K562 (cell line): ENCODE measurements at regions not wholly inside any gene's neighbourhood (a gene's known extent, or its start where the extent isn't known, plus 50 kb on each side); places are given as distances from the start of the nearest gene placed in this dataset.

ENCODE experiments used
- ATAC-seq: fragments of 200-7000 bp; cut with Tn5 transposase; 3 replicates; pipeline ENCODE4 v1.9.1; 2020; ENCODE audit warnings: moderate library complexity
- BruUV-seq: library from RNA; stranded (reverse); fragments of 400-500 nt; replicated peaks from 2 replicates; lab custom pipeline; 2021; lab: Mats Ljungman, UMichigan
- CTCF ChIA-PET: fragments of 300-600 bp; formaldehyde crosslinking; extraction: SDS; loops from one replicate; lab custom pipeline; 2021; ENCODE audit warnings: low intra/inter-chr PET ratio; lab: Yijun Ruan, JAX
- POLR2A ChIA-PET: fragments of 300-600, 350-650 bp; sonication (Branson Sonifier 250); formaldehyde crosslinking; extraction: SDS; loops from one replicate; lab custom pipeline; 2021; ENCODE audit warnings: antibody characterized with exemption, inconsistent platforms; lab: Yijun Ruan, JAX
- DNase-seq, 4 experiments: peaks; one replicate each; pipeline versions ENCODE4 v3.0.0 to v3.0.0-alpha.2; 2011 to 2018; ENCODE audit warnings: low spot score in 3 of 4, mixed read lengths in 3 of 4; ENCODE audit errors: extremely low read depth in 1 of 4
- FAIRE-seq: peaks from 2 replicates; lab custom pipeline; 2011; peaks lifted over from hg19 to GRCh38; lab: Jason Lieb, UNC
- H2AFZ ChIP-seq: 2 replicates; pipeline ENCODE4 v1.6.0; 2011; ENCODE audit warnings: low read depth, low read length, control low read depth, inconsistent platforms
- H3K27ac ChIP-seq: fragments of 200-600 bp; 3 replicates; pipeline ENCODE4 v1.8.0; 2011; ENCODE audit warnings: low read depth, mild to moderate bottlenecking, control low read depth, inconsistent platforms, low read length, moderate library complexity, mixed read lengths; ENCODE audit errors: extremely low read depth
- H3K27me3 ChIP-seq, 2 experiments: fragments of 300-600 bp in 1 of 2; 2 replicates in 1 of 2; 3 replicates in 1 of 2; pipeline versions ENCODE4 v1.6.0 to v1.8.0; 2011; ENCODE audit warnings: inconsistent platforms in 2 of 2, low read length in 2 of 2, mild to moderate bottlenecking in 1 of 2, mixed read lengths in 1 of 2, moderate library complexity in 1 of 2; ENCODE audit not compliant: control insufficient read depth in 2 of 2, insufficient read depth in 2 of 2
- H3K36me3 ChIP-seq: fragments of 300-600 bp; 3 replicates; pipeline ENCODE4 v1.8.0; 2011; ENCODE audit warnings: mild to moderate bottlenecking, low read length, inconsistent platforms; ENCODE audit not compliant: control insufficient read depth, insufficient read depth
- H3K4me1 ChIP-seq, 2 experiments: fragments of 200-600 bp in 1 of 2; replicated peaks in 1 of 2; 2 replicates in 1 of 2; 3 replicates in 1 of 2; pipeline versions ENCODE4 v1.5.1 to v1.8.0; 2011; ENCODE audit warnings: inconsistent platforms in 2 of 2, low read length in 2 of 2, mild to moderate bottlenecking in 1 of 2, mixed read lengths in 1 of 2, moderate library complexity in 1 of 2; ENCODE audit not compliant: control insufficient read depth in 2 of 2, insufficient read depth in 2 of 2
- H3K4me2 ChIP-seq: 2 replicates; pipeline ENCODE4 v1.6.1; 2011; ENCODE audit warnings: low read length, control low read depth, inconsistent platforms, mixed read lengths; ENCODE audit not compliant: insufficient read depth
- H3K4me3 ChIP-seq: fragments of 200-600 bp; sonication (generic), shearing (Covaris generic); 2 replicates; pipeline ENCODE4 v1.5.1; 2016; ENCODE audit warnings: control low read depth, inconsistent platforms
- H3K79me2 ChIP-seq: fragments of 200-600 bp; 3 replicates; pipeline ENCODE4 v1.8.0; 2011; ENCODE audit warnings: low read length, inconsistent platforms; ENCODE audit not compliant: control insufficient read depth, insufficient read depth
- H3K9ac ChIP-seq, 2 experiments: 2 replicates each; pipeline versions ENCODE4 v1.6.0 to v1.6.1; 2011; ENCODE audit warnings: low read depth in 2 of 2, low read length in 2 of 2, control low read depth in 1 of 2, inconsistent platforms in 1 of 2, mild to moderate bottlenecking in 1 of 2, mixed read lengths in 1 of 2; ENCODE audit not compliant: insufficient read depth in 1 of 2
- H3K9me1 ChIP-seq: one replicate; pipeline ENCODE4 v1.6.0; 2011; ENCODE audit warnings: inconsistent platforms, mild to moderate bottlenecking, low read length, moderate library complexity; ENCODE audit not compliant: control insufficient read depth, insufficient read depth
- H3K9me3 ChIP-seq: replicated peaks from 2 replicates; pipeline ENCODE4 v1.5.1; 2011; ENCODE audit warnings: low read depth, low read length, inconsistent platforms; ENCODE audit not compliant: control insufficient read depth, insufficient read depth
- H4K20me1 ChIP-seq: replicated peaks from 2 replicates; pipeline ENCODE4 v1.6.1; 2011; ENCODE audit warnings: low read length, inconsistent platforms, mixed read lengths; ENCODE audit not compliant: control insufficient read depth, insufficient read depth
- CHD4 ChIP-seq: fragments of 200-600 bp; sonication (generic); IDR thresholded peaks from 3 replicates; pipeline ENCODE4 v1.6.1; 2012; ENCODE audit warnings: low read depth, mild to moderate bottlenecking, mixed read lengths, low read length, inconsistent platforms; ENCODE audit not compliant: insufficient read depth, insufficient replicate concordance, poor library complexity, severe bottlenecking
- ESRRB ChIP-seq: fragments of 250-450 bp; sonication (Bioruptor Pico); IDR thresholded peaks from 2 replicates; pipeline ENCODE4 v1.5.0; 2020; ENCODE audit warnings: mild to moderate bottlenecking, moderate library complexity, borderline replicate concordance
- FOXA3 ChIP-seq, 2 experiments: fragments of 450-650 bp in 1 of 2; sonication (generic) in 1 of 2; formaldehyde crosslinking; IDR thresholded peaks in 1 of 2; conservative IDR thresholded peaks in 1 of 2; 2 replicates each; pipeline versions ENCODE4 v1.4.0 to v1.8.0; 2020 to 2022; ENCODE audit warnings: mild to moderate bottlenecking in 2 of 2, missing genetic modification reagents in 1 of 2
- FOXJ3 ChIP-seq: sonication (generic); formaldehyde crosslinking; IDR thresholded peaks from 2 replicates; pipeline ENCODE4 v1.4.0; 2020; ENCODE audit warnings: mild to moderate bottlenecking, missing genetic modification reagents
- NUFIP1 ChIP-seq: fragments of 450-650 bp; IDR thresholded peaks from 2 replicates; pipeline ENCODE4 v1.6.1; 2018; ENCODE audit not compliant: partially characterized antibody
- POLR2G ChIP-seq: fragments of 200-400 bp; formaldehyde crosslinking; IDR thresholded peaks from 2 replicates; pipeline ENCODE4 v1.6.1; 2017; ENCODE audit warnings: low read depth, mild to moderate bottlenecking, antibody characterized with exemption, low read length, moderate library complexity
- TEAD4 ChIP-seq, 2 experiments: sonication (generic) in 1 of 2; formaldehyde crosslinking in 1 of 2; IDR thresholded peaks; 2 replicates each; pipeline versions ENCODE4 v1.6.1 to v1.8.0; 2012 to 2022; ENCODE audit warnings: borderline replicate concordance in 1 of 2, inconsistent platforms in 1 of 2, low read length in 1 of 2, mild to moderate bottlenecking in 1 of 2, missing genetic modification reagents in 1 of 2
- ZNF655 ChIP-seq: fragments of 250-450 bp; sonication (Bioruptor Pico); IDR thresholded peaks from 2 replicates; pipeline ENCODE4 v1.5.0; 2021
- ZNF740 ChIP-seq, 3 experiments: fragments of 200-800 bp in 1 of 3; sonication (Bioruptor generic) in 1 of 3; sonication (generic) in 1 of 3; formaldehyde crosslinking in 1 of 3; IDR thresholded peaks; 2 replicates each; pipeline versions ENCODE4 v1.6.1 to v1.8.0; 2016 to 2022; ENCODE audit warnings: mild to moderate bottlenecking in 2 of 3, missing compliant biosample characterization in 2 of 3, missing genetic modification characterization in 2 of 3, missing genetic modification reagents in 1 of 3
- WGBS: fragments of 100-300 bp; shearing (Covaris generic); methylation state at CpG from one replicate; pipeline ENCODE4 v1.1.6; 2016; ENCODE audit warnings: low coverage, mixed read lengths; ENCODE audit not compliant: insufficient coverage; ENCODE audit errors: missing lambda C conversion rate; 5-methylcytosine and 5-hydroxymethylcytosine counted together
- in situ Hi-C: fragments of 300-500 bp; cut with MboI; formaldehyde crosslinking; loops from 4 replicates; pipeline ENCODE4 v1.15.0; 2018; ENCODE audit warnings: inconsistent platforms, mixed read lengths
- intact Hi-C: fragments of 100-400 bp; cut with micrococcal nuclease; formaldehyde crosslinking; loops from 2 replicates; pipeline ENCODE4 v1.14.2; 2022
- TF ChIP-seq, protein P1 (sequence below): fragments of 200-800 bp; sonication (Bioruptor generic); IDR thresholded peaks from 2 replicates; pipeline ENCODE4 v1.6.1; 2016; ENCODE audit warnings: missing genetic modification characterization, missing compliant biosample characterization

- Histone ChIP-seq H2AFZ (no peak overlapping the region), H3K4me1 (no peaks in the 10 kb centered on the region), H3K27me3 (no peaks in the 10 kb centered on the region), H3K4me3 (no peak overlapping the region), H3K27ac (no peak overlapping the region), H3K36me3 (no peaks in the 10 kb centered on the region), H3K9ac (no peak overlapping the region), H4K20me1 (no peaks in the 10 kb centered on the region), H3K9me3 (no peaks in the 10 kb centered on the region), H3K4me2 (no peak overlapping the region), H3K79me2 (no peaks in the 10 kb centered on the region), H3K9me1 (no peaks in the 10 kb centered on the region)
- no peak for FAIRE-seq
- TF ChIP-seq TEAD4 (IDR thresholded peaks at IDR 0.05; ENCODE audit: low read length), result no peak
- TF ChIP-seq TEAD4 (CRISPR knock-in tag; IDR thresholded peaks at IDR 0.05; ENCODE audit: borderline replicate concordance), result no peak
- TF ChIP-seq, protein P1, sequence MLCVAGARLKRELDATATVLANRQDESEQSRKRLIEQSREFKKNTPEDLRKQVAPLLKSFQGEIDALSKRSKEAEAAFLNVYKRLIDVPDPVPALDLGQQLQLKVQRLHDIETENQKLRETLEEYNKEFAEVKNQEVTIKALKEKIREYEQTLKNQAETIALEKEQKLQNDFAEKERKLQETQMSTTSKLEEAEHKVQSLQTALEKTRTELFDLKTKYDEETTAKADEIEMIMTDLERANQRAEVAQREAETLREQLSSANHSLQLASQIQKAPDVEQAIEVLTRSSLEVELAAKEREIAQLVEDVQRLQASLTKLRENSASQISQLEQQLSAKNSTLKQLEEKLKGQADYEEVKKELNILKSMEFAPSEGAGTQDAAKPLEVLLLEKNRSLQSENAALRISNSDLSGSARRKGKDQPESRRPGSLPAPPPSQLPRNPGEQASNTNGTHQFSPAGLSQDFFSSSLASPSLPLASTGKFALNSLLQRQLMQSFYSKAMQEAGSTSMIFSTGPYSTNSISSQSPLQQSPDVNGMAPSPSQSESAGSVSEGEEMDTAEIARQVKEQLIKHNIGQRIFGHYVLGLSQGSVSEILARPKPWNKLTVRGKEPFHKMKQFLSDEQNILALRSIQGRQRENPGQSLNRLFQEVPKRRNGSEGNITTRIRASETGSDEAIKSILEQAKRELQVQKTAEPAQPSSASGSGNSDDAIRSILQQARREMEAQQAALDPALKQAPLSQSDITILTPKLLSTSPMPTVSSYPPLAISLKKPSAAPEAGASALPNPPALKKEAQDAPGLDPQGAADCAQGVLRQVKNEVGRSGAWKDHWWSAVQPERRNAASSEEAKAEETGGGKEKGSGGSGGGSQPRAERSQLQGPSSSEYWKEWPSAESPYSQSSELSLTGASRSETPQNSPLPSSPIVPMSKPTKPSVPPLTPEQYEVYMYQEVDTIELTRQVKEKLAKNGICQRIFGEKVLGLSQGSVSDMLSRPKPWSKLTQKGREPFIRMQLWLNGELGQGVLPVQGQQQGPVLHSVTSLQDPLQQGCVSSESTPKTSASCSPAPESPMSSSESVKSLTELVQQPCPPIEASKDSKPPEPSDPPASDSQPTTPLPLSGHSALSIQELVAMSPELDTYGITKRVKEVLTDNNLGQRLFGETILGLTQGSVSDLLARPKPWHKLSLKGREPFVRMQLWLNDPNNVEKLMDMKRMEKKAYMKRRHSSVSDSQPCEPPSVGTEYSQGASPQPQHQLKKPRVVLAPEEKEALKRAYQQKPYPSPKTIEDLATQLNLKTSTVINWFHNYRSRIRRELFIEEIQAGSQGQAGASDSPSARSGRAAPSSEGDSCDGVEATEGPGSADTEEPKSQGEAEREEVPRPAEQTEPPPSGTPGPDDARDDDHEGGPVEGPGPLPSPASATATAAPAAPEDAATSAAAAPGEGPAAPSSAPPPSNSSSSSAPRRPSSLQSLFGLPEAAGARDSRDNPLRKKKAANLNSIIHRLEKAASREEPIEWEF (CRISPR knock-in tag), result no peak
- no peak for TF ChIP-seq ZNF655 (CRISPR knock-in tag)
- TF ChIP-seq CHD4, result no peak
- no peak for TF ChIP-seq POLR2G
- TF ChIP-seq ZNF740 (CRISPR knock-in tag; IDR thresholded peaks at IDR 0.05), result no peak
- no peak for TF ChIP-seq ZNF740 (tag; IDR thresholded peaks at IDR 0.05)
- TF ChIP-seq NUFIP1, result no peak
- no peak for TF ChIP-seq FOXJ3 (CRISPR knock-in tag)
- TF ChIP-seq FOXA3 (CRISPR knock-in tag; conservative IDR thresholded peaks at IDR 0.05 in 1 of 2, IDR thresholded peaks at IDR 0.05 in 1 of 2), result no peak
- TF ChIP-seq ESRRB (CRISPR knock-in tag), result no peak
- 7% methylated on average over 1 of the region's 1 CpG for WGBS
- ChIA-PET CTCF (no interaction called here), POLR2A (no interaction called here)
- intact Hi-C loops, result no loop called here
- no peak for DNase-seq
- ATAC-seq, result no peak
- in situ Hi-C loops, result no loop called here
- no TSS peak for BruUV-seq
Measured at GRCh38 chr7:120138497-120138896, 134.5 kb upstream of the KCND2 start.
